GM21360 (cell line): ENCODE measurements at regions not wholly inside any gene's neighbourhood (a gene's known extent, or its start where the extent isn't known, plus 50 kb on each side); places are given as distances from the start of the nearest gene placed in this dataset.
"Not testable (repeated sequence)": the region's sequence is repeated elsewhere in the genome, so short reads cannot be mapped to it uniquely, and the experiment has no call there.

ENCODE experiments used
- ATAC-seq: cut with Tn5 transposase; IDR thresholded peaks from one replicate; pipeline ENCODE4 v1.9.1; 2021; ENCODE audit warnings: mild to moderate bottlenecking, moderate library complexity; ENCODE audit not compliant: unreplicated experiment

- not testable (repeated sequence) for ATAC-seq
These were observed 360.5 kb downstream of the GATA3 start for GRCh38 chr10:8415029-8415428.

DNA sequence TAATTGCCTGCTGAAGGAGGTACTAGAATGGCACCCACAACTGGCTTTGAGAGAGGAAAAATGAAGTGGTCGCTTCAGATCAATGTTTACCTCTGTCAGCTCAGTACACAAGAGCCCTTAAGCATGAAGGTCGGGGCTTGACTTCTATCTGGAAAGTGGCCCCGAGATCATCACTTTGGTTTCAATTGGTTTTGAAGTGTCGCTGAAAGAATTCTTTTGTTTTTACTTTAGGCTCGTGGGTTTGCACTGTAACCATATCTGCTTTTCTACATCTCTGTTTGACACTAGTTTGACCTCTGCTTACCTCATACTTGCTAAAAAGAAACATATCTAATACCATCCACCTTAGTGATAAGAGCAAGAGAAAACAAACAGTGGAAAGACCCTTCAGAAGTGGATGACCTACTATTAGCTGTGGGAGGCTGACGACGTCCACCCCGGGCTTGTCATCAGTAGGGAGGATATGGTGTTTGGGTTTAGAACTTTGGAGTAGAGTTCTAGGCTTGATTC lies 361.8 kb downstream of the GATA3 start:
- ATAC-seq: peak; percentile 55

- peak; percentile 30 for ATAC-seq
These were observed 362.3 kb downstream of the GATA3 start for GRCh38 chr10:8416760-8417159.

GRCh38 chr10:8417631-8418030 lies 363.1 kb downstream of the GATA3 start:
- no peak for ATAC-seq

GRCh38 chr10:8418631-8419030 lies 364.1 kb downstream of the GATA3 start:
- no peak for ATAC-seq

- no peak for ATAC-seq
These were observed 365.7 kb downstream of the GATA3 start for GRCh38 chr10:8420182-8420581.

- ATAC-seq: no peak
These were observed 370.2 kb downstream of the GATA3 start for GRCh38 chr10:8424555-8425211.

GRCh38 chr10:8428654-8429053 lies 374.2 kb downstream of the GATA3 start:
- no peak for ATAC-seq

GRCh38 chr10:8430321-8430720 lies 375.8 kb downstream of the GATA3 start:
- ATAC-seq: no peak

- ATAC-seq: no peak
These were observed 377.0 kb downstream of the GATA3 start for GRCh38 chr10:8431511-8431910.

GRCh38 chr10:8435186-8436055 lies 380.9 kb downstream of the GATA3 start:
- no peak for ATAC-seq

DNA sequence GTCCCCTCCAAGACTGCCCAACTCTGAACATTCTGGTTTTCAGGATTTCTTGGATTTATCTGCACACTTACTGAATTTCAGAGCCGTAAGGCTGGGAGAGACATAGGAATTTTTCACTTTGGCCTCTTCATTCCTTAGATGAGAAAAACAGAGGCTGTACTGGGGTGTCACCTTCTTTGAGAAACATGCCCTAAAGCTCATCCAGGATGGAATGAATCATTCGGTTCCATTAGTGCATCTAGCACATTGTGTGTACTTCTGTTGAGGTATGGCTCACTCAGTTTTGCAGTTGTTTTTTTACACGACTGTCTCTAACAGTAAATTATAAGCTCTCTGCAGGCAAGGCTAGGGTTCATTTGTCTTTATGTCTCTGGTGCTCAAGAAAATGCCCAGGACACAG lies 383.4 kb downstream of the GATA3 start:
- ATAC-seq: no peak

GRCh38 chr10:8438603-8439002 lies 384.1 kb downstream of the GATA3 start:
- ATAC-seq: no peak

DNA sequence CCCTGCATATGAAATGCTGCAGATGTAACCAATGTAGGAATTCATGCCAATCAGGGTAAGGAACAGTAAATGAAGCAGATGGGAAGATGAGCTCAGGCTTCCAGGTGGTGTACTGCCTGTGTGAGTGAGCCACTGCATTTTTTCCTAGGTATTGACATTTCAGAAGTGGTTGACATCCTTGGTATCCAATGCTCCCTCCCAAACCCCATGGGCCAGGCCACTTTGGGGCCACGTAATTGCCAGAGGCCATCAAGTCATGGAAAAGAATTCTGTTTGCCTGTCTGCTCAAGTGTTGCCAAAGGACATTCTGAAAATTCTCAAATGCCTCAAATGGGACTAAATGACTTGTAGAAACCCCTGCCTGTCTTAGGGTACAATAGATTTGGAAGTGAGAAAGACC lies 384.6 kb downstream of the GATA3 start:
- ATAC-seq: no peak

GRCh38 chr10:8444630-8445029 lies 390.1 kb downstream of the GATA3 start:
- no peak for ATAC-seq

DNA sequence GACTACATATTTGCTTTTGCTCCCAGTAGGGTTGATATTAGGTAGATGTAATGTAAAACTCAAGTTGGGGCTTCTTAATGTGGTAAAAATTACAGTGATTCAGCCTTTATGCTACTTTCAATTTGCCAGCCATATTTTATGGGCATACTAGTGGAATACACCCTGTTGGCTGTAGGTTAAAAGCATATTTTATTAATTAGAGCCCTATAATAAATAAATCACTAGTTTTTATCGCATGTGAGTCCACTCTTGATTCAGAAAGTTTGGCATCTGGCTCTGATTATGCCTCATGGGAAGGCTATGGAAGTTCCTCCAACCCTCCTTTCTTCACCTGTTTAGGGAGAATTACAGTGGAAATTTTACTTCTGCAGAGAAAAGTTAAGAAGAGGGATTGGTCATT lies 390.9 kb downstream of the GATA3 start:
- ATAC-seq: no peak

DNA sequence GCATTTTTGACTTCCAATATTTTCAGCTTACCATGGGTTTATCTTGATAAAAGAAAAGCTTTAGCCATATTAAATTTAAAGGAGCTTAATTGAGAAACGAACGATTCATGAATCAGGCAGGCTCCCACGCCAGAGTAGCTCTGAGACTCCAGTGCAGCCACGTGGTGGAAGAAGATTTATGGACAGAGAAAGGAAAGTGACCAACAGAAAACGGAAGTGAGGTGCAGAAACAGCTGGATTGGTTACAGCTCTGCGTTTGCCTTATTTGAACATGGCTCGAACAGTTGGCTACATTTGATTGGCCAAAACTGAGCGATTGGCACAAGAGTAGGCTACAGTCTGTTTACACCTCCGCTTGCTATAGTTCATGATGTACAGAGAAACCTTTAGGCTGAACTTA lies 395.4 kb downstream of the GATA3 start:
- ATAC-seq: no peak

DNA sequence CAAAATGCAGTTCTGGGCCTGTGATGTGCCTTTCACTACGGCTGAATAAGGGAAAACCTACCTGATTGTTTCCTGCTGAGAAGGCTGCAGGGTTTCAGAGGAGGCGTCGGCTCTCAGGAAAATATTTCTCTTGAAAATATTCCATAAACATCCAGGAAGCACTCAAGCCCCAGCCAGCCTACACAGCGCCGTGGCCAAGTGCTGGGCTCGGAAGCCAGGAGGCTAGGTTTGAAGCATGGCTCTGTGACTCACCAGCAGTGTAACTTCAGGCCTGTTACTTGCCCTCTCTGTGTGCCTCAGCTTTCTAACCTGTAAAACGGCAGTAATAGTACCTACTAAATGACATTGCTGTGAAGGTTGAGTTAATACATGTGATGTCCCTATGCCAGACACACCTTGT lies 399.1 kb downstream of the GATA3 start:
- no peak for ATAC-seq

GRCh38 chr10:8454357-8454756 lies 399.9 kb downstream of the GATA3 start:
- no peak for ATAC-seq

DNA sequence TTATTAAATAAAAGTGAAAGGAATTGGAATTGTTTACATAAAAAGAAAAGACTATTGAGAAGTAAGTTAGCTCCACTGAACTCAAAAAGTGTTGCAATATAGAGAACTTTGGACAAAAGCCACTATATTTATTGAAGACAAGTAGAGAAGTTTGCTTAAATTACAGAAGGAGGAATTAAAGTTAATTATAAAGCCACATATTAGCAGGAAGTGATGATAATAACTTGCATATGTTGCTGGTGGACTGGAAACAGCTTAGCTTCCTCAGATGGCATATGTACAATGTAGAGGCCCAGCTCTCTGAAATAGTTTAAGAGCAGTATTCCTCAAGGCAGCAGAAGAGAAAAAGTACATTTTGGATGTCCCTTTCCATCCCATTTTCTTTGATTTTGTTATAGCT lies 400.7 kb downstream of the GATA3 start:
- ATAC-seq: no peak

DNA sequence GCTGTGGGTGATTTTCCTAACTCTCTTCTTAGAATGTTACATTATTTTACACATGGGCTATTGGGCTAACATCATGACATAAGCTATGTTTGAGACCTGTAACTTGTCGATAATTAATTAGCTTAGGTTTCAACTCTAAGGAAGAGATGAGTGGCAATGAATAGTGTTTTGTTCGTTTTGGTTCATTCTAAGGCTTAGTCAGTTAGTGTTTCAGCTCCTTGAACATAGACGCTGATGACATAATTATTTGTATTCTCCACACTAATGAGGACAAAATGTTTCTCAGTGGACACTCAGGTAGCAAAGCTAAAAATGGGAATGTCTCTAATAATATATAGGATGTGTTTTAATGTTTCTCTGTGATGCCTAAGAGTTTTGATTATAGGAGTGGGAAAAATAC lies 401.9 kb downstream of the GATA3 start:
- ATAC-seq: no peak

DNA sequence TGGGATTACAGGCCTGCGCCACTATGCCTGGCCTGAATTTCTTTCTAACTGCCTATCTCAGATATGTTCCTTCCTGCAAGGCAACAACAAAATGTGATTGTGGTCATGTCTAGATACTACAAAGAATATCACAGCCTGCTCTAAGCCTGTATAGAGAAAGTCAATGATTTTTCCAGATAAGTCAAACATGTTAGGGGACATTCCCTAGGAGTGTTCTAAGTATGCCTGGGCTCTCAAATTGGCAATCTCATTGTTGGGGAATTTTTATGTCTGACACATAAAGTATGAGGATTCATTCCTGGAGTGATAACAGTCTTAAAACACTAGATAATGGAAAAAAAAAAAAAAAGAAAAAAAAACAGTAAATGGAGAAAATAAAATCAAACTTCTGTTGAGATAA lies 406.1 kb downstream of the GATA3 start:
- ATAC-seq: no peak
